Right ventricle myocardium superior (tissue), 1 donor: ENCODE measurements at regions not wholly inside any gene's neighbourhood (a gene's known extent, or its start where the extent isn't known, plus 50 kb on each side); places are given as distances from the start of the nearest gene placed in this dataset.

ENCODE experiments used
- ATAC-seq: fragments of 200-7000 bp; cut with Tn5 transposase; one replicate; pipeline ENCODE4 v1.9.1; 2020; ENCODE audit warnings: mild to moderate bottlenecking; ENCODE audit not compliant: poor library complexity
- DNase-seq: peaks from one replicate; pipeline ENCODE4 v3.0.0-alpha.2; 2020
- intact Hi-C: fragments of 100-400 bp; cut with DNase I; formaldehyde crosslinking; loops from one replicate; pipeline ENCODE4 v1.11.2; 2022
- donor health status: DM: no; HTN: yes; CAD: no; lungs with severe emphysema.

DNA sequence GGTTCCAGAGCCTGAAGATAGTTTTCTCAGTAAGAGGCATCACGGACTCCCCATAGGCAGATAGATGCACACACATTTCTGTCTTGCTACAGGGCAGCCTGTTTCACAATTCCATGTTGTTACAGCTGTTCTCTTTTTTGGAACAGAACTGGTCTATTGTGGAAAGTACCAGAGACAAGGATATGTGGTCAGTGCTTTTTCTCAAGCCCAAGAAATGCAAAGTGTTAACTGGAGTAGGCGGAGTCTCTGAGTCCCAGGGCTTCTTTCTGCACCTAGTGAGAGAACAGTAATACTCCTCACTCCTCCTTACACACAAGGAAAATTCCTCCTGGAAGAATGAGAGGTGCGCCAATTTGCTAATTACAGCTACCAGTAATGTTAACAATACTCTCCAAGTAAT is 141.6 kb upstream of the ARGLU1 start:
- no peak for DNase-seq
- ATAC-seq, result peak; percentile 90
- intact Hi-C loops, result loop anchor here (10.0 kb wide), 1 partner anchor 205 kb away; no protein-coding TSS in a partner anchor

DNA sequence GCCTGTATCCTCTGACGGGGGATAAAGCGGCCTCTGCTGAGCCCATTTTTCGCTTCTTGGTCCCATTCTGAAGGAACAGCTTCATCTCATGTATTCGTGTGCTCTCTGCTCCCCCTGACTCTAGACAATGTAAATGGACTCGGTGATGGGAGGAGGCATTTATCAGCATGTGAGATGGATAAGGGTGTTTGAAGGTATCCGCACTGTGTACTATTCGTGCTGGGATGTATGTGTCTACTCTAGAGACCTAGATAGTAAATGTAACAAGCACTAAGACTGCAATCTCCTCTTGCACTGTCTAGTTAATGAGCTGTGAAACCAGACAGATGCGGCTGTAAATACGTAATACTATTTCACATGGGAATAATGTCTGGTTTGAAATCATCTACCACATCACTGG is 134.6 kb upstream of the ARGLU1 start:
- DNase-seq (no peak), ATAC-seq (no peak)
- intact Hi-C loops, result loop anchor here (10.0 kb wide), 1 partner anchor 212 kb away; no protein-coding TSS in a partner anchor

DNA sequence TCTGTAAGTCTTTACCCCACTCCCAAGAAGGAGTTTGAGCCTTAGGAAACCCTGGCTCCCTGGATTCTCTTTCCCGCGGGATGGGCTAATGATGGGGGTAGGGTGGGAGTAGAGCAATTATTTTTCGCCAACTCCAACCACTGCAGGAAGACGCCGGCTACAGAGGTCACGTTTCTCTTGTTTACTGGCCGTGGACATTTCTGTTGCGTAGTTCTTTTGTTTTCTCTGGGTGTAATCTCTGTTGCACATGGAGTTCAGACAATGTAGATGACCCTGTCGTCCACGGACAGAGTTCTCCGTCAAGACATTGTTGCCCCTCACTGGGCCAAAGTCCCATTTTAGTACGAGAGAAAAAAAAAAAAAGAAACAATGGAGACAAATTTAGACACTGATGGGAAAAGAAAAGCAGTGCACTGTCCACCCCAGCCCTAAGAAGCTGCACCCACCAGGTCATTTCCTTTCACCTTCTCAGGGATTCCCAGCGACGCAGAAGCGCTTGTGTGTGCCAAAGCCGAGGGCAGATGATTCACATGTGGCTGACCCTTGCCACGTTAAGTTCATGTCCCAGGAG is 133.9 kb upstream of the ARGLU1 start:
- DNase-seq, result peak; percentile 45
- intact Hi-C loops, result loop anchor here (10.0 kb wide), 1 partner anchor 213 kb away; no protein-coding TSS in a partner anchor

DNA sequence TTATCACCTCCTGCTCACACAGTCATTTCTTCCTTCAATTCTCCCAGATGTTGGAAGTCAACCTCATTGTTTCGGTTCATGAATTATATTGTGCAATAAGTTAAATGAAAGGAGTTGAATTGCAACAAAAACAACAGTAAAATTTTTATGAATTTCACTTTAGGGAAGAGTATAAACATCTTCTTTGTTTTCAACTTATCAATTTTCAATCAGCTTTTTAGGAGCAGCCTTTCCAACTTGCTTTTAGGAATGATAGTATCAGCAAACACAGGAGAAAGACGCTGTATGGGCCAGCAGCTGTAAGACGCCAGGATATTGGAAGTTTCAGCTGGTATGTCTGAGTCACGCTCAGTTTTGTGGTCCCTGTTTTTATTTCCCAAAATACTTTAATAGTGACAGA is 132.5 kb upstream of the ARGLU1 start:
- intact Hi-C loops, result loop anchor here (10.0 kb wide), 1 partner anchor 214 kb away; no protein-coding TSS in a partner anchor
- DNase-seq (no peak), ATAC-seq (no peak)

More for the DNA sequence above, 133.9 kb upstream of the ARGLU1 start:
- peak; percentile 51 for ATAC-seq

DNA sequence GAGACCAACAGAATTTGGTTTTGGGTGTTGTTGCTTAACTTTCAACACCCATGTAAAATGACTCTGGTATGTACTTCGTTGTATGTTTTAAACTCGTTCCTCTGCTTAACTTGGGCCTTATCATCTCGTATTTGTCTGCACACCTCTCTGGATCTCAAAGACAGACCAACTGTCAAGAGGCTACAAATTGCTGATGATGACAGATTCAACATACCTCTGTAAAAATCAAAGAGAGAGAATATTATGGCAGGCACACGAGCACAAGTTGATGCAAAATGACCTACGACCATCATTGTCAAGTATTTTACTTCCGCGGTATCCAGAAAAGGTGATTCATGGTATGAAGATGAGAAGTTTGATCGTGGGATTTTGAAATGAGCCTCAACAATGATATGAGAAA is 132.1 kb upstream of the ARGLU1 start:
- DNase-seq (no peak), ATAC-seq (no peak)
- intact Hi-C loops, result loop anchor here (10.0 kb wide), 1 partner anchor 215 kb away; no protein-coding TSS in a partner anchor

DNA sequence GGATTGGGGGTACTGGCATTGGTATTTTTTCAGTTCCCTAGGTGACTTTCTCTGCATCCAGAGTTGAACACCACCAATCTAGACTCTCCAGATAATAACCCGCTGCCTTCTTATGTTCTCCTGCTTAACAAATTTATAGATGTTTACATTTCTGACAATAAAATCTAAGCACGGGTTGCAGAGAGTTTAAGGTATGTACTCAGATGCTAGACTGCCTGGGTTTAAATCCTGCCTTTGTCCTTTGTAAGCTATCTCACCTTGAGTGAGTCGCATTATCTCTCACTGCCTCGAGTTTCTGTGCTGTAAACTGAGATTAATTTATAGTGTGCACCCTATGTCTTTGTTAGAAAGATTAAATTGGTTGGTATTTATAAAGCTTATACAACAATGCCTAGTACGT is 131.4 kb upstream of the ARGLU1 start:
- ATAC-seq (no peak), DNase-seq (no peak)
- intact Hi-C loops, result no loop called here

DNA sequence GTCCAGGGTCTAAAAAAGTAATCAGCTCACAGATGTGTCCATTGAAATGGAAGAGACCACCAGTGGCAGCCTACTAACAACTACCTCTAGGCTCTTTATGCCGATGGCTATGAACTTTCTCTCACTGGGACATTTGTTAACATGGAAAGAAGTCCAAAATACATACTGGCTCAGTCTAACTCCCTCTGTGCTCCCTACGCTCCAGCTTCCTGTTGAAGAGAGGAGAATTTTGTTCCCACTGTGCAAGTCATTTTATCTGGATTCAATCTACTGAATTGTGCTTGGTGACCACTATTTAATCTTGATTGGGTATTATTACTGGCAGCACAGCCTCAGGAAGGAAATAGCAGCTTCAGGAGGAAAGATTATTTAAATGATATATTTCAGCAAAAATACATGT is 128.8 kb upstream of the ARGLU1 start:
- DNase-seq, result no peak
- intact Hi-C loops, result no loop called here
- ATAC-seq, result no peak

DNA sequence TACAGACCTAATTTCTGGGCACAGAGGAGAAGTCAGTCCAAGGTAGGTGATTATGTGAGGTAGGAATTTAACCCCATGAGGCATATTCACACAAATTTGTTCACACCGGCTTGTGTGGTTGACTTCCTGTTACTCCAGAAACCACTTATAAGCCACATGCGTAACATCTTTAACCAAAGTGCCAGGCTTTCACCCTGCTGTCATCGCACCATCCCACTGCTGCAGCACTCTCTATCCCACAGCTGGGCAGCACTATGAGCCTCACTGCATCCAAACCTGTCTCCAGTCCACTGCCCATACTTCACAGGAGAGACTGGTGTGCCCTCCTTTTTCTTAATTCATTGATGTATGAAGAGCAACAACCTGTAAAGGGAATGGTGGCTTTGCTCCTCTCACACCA is 128.2 kb upstream of the ARGLU1 start:
- intact Hi-C loops, result no loop called here
- no peak for ATAC-seq
- no peak for DNase-seq

DNA sequence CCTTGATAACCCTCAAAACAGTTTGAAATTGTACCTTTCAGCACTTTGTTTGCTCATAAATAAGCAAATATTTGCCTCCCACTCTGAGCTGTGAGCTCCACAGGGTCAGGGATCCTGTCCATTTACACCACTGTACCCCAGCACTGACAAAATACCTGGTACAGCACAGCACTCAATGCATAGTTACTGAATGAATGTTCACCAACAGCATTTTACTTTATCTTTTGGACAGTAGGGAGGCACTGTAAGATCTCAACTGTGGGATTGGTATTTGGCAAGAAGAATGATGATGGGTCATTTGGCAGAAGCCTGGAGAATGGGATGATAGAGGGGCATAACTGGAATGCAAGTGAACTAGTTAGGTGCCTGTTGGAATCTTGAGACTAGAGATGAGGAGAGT is 127.2 kb upstream of the ARGLU1 start:
- ATAC-seq, result no peak
- intact Hi-C loops, result no loop called here
- no peak for DNase-seq

DNA sequence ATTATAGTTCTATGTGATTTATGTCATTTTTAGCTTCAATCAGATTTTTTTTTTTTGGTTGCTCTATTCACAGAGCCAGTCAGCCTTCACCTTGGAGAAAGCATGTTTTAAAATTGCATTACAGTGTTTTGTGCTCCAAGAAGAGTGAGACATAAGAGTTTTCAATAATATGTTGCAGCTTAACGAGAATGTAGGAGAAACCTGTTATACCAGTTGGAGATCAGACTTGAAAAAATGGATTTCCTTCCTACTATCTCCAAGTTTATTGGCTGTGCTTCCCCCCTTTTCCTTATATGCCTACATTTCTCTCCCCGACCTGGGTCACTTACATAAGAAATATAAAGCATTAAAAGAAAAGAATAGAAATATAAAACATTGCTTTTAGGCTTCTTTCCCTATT is 123.9 kb upstream of the ARGLU1 start:
- no peak for ATAC-seq
- intact Hi-C loops, result no loop called here
- no peak for DNase-seq

DNA sequence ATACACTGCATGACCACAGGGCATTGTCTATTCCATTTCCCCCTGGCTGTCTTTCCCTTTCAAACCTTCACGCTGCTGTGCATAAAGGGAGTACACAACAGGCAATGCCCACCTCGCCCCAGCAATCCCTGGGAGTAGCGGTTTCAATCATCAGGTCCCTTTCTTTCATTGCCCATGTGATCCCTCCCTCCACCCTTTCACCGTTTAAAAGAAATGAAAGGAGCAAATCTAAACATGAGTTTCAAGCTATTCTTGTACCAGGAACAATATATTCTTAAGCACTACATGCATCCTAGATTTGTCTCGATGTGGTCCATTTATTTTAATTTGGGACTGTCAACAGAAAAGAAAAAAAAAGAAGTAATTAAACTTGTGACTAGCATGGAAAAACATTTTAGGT is 123.4 kb upstream of the ARGLU1 start:
- no peak for DNase-seq
- intact Hi-C loops, result no loop called here
- ATAC-seq, result no peak

DNA sequence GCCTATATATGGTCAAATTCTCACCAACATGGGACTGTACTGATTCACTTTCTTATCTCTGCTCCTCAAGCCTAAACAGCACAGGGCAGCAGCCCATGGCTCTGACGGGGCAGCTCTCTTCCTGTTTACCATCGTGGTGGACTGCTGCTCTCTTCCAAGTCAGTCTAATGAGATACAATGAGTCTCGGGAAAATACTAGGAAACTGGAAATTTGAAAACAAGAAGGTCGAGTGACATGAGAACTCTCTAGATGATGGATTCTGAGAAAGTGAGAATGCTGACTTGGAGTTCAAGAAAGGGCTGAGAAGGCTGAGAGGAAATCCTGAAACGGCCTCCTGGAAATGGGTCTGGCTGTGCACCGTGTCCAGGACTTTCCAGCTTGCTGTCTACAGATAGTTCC is 122.8 kb upstream of the ARGLU1 start:
- ATAC-seq, result no peak
- DNase-seq, result no peak
- intact Hi-C loops, result no loop called here

DNA sequence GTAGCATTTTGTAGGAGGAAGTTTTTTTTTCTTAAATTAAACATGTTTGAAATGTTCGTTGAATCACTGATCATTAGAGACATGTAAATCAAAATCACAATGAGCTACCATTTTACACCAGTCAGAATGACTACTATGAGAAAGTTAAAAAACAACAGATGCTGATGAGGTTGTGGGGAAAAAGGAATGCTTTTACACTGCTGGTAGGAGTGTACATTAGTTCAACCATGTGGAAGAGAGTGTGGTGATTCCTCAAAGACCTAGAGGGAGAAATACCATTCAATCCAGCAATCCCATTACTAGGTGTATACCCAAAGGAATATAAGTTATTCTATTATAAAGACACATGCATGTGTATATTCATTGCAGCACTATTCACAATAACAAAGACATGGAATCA is 122.0 kb upstream of the ARGLU1 start:
- intact Hi-C loops, result no loop called here
- no peak for ATAC-seq
- DNase-seq, result no peak

DNA sequence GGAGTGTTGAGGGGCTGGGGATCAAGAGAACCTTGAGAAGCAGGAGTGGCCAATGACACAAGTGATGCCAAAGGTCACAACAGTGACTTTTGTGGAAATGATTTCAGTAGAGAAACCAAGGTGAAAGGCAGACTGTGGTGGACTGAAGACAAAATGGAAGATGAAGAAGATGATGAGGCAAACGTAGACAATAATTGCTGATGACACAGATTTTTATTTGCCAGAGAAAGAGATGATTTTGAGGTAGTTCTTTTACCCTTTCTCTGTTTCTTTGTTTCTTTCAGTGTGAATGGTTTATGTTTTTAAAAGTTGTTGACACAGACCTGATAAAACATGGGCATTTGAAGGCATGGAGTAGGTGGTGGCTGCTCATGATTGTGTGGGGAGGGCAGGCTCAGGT is 121.0 kb upstream of the ARGLU1 start:
- intact Hi-C loops, result no loop called here
- DNase-seq, result no peak
- no peak for ATAC-seq

DNA sequence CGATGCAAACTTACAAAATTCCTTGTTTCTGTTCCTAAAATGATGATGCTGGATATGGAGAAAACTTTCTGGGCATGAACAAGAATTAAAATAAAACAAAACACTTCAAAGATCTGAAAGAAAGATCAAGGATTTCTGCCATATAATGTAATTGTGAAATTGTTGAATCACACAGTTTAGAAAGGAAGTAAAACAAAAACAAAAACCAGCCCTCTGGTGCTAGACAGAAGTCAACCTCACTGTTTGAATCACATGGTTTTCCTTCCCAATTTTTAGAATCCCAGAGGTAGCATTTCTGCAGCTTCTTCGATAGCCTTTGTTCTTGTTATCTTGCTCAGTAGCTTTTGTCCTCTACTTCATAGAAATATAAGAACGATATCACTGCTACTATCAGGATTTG is 118.2 kb upstream of the ARGLU1 start:
- DNase-seq (no peak), ATAC-seq (no peak)
- intact Hi-C loops, result no loop called here

DNA sequence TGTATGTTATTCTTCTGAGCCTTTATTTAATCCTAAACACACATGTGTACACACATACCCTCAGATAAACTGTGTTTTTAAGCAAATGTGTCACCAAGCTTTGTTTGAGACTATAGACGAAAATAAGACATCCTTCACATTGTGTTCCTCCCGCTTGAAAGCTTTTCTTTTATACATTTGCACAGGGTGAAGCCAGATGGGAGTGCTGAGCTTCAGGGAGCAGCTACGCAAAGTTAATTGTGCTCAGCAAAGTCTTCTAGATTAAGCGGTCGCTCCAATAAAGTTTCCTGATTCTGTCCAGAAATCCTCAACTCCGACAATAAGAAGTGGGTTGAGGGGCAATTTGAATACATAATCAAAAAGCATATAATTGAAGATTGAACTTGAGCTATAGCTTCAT is 117.2 kb upstream of the ARGLU1 start:
- DNase-seq (no peak), ATAC-seq (no peak)
- intact Hi-C loops, result no loop called here

DNA sequence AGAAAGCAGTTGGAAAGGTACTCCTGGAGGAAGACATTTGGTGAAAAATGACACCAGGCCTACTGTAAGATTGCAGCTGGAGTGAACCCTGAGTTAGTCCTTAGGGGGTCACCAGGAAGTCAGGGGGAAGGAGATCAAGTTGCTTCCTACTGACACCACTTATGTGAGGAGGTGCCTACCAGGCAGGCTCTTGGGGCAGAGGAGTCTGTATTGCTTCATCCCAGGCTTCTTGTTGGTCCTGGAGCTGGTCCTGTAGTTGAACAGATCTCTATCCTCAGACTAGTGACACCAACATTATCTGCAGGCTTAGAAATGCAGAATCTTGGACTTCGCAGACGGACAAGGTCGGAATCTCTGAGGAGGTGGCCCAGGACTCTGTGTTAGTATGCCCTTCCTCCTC is 116.0 kb upstream of the ARGLU1 start:
- no peak for DNase-seq
- intact Hi-C loops, result no loop called here
- no peak for ATAC-seq

DNA sequence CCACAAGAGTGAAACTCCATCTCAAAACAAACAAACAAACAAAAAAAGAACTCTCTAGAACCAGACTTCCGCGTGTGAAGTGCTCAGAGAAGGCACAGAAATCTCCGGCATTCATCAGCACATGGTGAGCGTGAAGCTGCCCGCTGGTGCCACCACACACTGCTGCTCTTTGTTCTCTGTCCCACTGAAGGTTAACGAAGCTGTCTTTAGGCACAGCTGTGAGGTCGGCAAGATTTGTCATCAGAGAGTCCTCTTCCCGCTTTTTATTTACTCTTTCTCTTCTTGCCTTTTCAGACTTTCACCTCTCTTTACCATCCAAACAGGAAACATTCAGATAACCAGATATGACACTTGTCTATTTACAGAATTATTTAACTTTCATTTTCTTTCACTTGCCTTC is 115.2 kb upstream of the ARGLU1 start:
- no peak for DNase-seq
- intact Hi-C loops, result no loop called here
- no peak for ATAC-seq

DNA sequence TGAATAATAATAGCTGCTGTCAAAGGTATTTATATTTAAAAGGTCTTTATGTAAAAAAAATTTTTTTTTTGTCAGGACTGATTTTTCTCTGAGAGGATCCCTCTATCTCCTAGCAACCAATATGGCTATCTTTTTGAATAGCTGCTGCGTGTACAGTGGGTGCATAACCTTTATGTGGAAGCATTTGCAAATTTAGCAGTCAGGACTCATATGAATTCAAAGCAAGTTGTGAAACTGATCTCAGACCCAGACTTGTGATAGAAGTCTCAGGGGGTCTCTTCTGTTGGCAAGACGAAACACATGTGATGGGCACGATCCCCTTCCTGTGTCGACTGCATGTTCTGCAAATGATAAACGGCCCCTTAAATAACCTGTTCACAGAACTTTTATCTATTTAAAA is 114.1 kb upstream of the ARGLU1 start:
- ATAC-seq (no peak), DNase-seq (no peak)
- intact Hi-C loops, result no loop called here

DNA sequence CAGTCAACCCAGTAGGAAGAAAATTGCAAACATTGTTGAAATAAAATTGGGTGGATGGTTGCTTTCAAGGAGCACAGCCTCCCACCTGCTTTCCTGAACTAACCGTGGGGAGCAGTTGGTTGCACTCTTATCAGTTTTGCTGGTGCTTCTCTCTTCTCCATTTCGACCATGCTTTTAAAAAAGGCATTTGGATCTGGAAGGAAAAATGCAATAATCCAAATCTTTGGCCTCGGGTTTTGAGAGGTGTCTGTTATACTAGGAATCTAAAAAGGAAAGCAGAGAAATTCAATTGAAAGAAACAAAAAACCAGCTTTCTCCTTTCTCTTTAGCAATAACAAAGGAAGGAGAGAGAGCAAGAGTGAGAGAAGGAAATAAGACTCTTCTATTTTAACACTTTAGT is 113.6 kb upstream of the ARGLU1 start:
- no peak for ATAC-seq
- no peak for DNase-seq
- intact Hi-C loops, result no loop called here

DNA sequence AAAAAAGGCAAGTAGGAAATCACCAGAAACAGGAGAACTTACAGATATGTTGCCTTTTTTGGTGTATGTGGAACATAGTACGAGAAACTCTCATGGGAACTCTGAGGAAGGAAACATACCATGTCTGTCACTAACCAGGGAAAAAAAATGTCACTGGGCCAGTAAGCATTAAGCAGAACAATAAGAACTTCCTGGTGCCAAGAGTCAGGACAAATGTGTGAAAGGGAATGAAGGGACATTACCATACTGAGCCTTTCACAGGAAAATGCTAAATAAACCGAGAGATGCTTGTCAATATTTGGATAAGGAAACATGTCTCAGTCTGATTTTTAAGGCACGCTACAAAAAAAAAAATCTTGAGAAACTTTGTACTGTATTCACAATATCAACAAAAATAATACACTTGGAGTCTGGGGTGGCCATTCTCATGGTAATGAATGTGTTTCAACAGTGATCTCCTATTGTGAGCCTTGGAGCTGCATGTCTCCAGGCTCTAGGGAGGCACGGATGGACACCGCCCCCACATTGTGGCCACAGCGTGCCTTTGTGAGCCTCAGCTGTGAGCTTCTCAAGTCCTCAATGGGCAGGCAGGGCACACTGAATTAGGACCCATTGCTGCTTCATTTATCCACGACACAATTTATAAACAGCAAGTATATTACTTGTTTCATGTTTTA is 113.0 kb upstream of the ARGLU1 start:
- no peak for ATAC-seq
- DNase-seq, result no peak
- intact Hi-C loops, result no loop called here
